GM18502 (cell line): ENCODE measurements at regions not wholly inside any gene's neighbourhood (a gene's known extent, or its start where the extent isn't known, plus 50 kb on each side); places are given as distances from the start of the nearest gene placed in this dataset.

Experiments used
- ATAC-seq: cut with Tn5 transposase; IDR thresholded peaks from one replicate; pipeline ENCODE4 v1.9.1; 2021; ENCODE audit warnings: mild to moderate bottlenecking; ENCODE audit not compliant: unreplicated experiment, poor library complexity

DNA sequence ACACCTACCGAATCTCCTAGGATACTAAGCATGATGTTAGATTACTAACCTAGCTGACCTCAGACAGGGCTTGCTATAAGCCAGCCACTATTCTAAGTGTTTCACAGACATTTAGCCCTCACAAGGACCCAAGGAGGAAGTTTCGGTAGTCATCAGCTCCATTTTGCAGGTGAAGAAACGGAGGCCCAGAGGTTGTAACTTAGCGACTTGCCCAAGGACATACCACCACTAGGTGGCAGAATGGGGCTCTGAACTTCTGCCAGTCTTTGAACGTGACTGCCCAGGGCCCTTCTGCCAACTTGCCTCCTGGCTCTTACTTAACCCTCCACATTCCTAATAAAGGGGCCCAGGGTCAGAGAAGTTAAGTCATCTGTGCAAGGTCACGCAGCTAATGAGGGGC is 283.5 kb downstream of the C1orf94 start:
- no peak for ATAC-seq

DNA sequence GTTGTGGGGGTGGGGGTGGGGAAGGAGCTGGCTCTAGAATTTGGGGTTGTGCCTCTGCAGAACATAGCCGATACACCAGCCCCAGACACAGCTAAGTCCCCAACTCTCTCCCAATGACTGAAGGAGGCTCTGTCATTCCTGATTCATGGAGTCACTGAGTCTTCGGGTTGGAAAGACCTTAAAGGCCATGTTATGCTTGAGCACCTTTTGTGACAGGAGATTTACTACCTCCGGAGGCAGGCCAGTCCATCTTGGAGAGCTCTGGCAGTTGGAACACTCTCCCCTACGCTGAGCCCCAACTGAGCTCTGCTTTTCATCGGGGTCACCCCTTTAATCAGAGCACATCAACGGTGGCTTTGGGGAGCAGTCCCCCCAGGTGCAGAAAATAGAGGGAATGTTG is 284.4 kb upstream of the GJB5 start:
- no peak for ATAC-seq

DNA sequence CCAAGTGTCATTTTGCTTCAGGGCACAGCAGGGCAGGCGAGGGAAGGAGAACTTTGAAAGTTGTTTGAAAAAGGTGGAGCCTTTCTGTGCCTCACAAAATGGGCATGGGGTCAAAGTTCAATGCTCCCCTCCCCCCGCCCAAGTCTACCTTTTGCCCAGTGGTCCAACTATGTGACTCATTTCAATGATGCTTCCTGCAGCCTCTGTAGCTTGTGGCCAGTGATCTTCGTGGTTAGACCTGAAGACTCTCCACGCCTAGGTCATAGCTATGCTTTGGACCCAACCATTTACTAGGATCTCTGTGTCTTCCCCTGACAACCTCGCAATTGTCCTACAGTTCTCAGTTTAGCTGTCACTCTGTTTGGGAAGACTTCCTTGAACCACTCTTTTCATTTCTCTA is 280.3 kb upstream of the GJB5 start:
- no peak for ATAC-seq

DNA sequence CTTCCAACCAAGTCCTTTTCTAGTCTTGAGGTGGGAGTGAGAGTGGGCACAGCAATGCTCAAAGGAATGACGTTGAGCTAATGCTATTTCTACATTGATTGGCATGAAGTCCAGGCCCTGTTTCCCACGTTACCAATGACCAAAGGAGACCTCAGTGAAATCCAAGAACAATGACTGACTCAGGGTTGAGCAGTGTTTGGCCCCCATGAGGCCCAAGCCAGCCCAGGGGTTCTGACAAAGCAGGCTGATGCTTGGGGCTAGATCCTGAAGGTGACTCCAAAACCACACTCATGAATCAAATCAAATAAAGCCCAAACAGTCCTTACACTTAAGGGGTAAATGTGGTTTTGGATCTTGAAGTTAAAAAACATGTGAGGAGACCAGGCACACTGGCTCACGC is 278.5 kb upstream of the GJB5 start:
- no peak for ATAC-seq

DNA sequence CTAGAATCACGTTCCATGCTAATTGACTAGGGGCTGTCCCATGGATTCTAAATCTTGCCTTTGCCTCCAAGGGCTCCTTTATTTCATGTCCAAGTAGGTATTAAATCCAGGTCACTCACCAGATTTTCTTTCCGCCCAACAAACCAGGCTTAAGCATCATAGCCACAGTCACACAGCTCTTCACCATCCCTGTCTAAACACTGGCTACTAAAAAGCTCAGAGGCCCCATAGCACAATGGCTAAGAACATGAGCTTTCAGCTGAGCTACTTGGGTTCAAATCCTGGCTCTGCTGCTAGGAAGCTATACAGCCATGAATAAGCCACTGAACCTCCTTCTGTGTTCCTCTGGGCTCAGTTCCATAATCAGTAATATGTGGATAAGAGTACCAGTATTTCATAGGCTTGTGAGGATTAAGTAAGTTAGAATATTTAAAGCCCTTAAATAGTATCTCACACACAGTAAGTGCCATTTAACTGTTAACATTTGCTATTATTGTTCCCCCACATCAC is 277.2 kb upstream of the GJB5 start:
- no peak for ATAC-seq

DNA sequence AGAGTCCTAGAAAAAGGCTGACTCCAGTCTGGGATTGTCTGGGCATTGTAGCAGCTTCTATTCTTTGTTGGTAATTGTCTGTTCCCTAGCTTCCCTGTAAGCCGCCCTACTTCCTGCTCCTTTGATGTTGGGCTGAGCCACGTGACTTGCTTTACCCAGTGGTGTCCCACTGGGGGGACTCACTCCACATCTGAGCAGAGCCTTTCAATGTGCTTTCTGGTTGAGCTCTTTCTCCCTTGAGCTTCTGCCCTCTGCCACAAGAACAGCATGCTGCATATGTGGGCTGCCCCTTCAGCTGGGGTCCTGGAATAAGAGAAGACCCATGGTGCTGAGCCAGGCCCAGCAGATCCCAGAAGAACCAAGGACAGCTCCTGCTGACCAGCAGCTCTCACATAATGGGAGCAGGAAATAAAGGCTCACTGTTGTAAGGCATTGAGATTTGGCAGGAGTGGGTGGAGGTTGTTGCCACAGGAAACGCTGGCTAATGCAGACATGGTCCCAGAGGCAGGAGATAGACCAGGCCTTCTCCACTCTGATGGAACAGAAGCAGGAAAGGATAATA is 276.3 kb upstream of the GJB5 start:
- no peak for ATAC-seq

DNA sequence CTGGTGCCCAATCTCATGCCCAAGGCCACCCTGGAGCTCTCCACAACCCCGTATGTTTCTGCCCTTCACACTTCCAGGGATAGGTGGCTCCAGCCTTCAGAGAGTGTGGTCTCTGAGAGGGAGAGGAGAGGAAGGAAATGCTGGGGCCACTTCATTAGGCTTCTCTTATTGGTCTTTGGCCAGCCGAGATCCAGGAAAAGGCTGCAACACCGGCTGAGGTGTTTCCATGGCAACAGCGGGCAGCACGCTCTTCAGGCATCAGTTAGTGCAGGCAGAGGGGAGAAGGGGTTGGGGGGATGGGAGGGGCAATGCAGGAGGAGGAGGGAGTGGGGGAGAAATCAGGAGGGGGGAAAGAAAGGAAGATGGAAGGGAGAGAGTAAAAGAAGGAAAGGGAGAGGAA is 275.1 kb upstream of the GJB5 start:
- ATAC-seq = no peak

DNA sequence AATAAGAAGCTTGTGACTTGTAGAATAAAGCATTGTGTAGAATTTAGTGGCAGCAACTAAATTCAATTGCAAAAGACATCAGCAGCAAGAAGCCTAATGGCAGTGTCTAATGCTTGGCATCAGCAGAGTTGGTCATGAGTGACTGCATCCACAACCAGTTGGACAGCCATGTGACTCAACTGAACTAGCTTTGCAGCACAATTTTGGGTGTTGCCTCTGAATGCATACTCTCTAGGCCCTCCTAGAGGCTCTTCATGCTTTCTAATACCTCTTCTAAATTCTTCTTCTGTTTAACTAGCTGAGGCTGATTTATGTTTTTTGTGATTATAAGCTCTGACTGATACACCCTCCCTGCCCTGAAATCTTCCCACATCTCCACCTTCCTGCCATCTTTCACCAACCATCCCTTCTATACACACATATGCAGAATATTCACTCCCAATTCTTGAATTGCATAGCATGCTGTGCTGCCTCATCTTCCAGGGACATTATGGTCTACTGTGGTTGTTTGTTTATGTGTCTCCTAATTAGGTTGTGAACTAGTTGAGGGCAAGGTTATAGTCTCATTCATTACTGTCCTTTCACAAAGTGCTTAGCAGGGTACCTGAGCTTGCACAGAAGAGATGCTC is 266.7 kb upstream of the GJB5 start:
- ATAC-seq = no peak

DNA sequence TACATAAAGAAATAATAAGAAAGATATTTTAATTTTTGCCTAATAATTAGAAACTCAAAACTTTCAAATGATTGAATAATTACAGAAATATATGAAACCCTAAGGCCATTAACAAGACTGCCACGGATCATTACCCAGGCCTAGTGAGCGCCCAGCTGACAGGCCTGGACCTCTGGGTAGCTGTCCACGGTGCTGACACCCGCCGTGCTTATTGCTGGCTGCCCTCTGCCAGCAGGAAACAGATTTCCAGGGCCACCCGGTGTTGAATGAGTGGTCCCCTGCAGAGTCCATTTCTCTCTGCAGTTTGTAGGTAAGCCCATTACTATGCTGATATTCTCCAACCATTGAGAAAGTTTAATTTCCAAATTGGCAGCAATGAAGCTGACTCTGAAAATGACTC is 254.4 kb upstream of the GJB5 start:
- ATAC-seq = no peak

DNA sequence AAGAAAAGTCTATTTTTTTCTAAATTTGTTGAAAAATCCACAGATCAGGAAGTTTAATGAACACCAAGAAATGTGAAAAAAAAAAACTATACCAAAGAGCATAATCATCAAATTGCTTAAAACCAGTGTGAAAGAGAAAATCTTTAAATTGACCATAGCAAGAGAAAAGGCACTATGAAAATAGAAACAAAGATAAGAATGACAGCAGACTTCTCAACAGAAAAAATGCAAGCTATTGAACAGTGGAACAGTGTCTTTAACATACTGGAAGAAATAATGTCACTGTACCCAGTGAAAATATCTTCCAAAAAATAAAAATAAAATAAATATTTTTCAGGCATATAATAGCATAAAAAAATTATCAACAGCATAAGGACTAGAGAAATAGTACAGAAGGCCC is 243.0 kb upstream of the GJB5 start:
- no peak for ATAC-seq

DNA sequence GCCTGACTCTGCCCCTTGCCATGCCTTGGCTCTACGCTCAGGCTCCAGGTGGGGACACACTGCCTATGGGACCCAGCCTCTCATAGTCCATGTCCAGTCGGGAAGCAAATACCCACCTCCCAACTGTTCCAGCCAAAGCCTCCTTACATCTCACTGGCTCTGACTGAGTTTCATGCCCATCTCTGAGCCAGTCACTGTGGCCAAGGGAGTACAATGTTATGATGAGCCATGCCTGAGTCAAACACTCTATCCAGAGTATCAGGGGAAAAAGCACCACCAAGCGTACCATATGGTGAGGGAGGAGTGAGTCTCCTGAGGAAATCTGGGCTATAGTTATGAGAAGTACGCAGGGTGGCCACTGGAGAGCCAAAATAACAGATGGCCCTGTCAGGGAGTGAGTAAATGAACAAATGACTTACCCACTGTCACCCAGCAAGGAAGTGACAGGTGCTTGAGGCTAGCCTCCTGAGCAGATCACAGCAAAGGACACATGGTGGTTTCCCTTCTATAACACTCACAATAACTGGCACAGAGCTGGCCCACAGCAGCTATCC is 236.6 kb upstream of the GJB5 start:
- ATAC-seq = no peak

DNA sequence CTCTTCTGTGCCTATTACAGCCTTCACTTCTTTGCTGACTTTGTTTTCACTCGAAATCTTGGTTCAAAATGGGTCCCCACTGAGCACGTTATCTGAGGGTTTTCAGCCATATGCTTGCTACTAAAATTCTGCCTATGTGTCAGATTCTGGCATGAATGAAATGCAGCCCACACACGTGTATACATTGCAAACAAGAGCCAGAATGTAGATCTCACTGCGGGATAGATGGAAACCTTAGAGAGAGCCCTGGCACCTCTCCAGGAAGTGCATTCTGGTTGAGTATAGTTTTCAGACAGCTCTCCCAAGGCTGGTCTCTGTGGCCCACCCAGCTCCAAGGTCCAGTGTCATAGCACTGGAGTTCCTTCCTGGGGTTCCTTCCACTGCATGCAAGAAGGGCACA is 234.7 kb upstream of the GJB5 start:
- no peak for ATAC-seq

DNA sequence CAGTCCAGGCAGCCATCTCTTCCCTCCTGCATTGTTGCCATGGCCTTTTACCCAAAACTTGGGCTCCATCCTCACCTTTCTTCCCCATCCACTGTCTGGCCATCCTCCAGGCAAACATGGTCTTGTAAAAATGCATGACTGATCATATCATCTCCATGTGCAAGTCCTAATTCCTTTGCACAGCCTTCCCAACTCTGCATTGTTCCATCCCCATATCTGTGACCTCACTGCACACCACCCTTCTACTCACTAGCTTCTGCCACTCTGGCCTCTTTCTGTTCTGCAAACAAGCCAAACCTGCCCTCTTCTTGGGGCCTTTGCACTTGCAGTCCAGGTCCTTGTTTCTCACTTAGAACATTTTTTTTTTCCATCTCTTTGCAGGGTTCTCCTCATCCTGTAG is 230.1 kb upstream of the GJB5 start:
- no peak for ATAC-seq

DNA sequence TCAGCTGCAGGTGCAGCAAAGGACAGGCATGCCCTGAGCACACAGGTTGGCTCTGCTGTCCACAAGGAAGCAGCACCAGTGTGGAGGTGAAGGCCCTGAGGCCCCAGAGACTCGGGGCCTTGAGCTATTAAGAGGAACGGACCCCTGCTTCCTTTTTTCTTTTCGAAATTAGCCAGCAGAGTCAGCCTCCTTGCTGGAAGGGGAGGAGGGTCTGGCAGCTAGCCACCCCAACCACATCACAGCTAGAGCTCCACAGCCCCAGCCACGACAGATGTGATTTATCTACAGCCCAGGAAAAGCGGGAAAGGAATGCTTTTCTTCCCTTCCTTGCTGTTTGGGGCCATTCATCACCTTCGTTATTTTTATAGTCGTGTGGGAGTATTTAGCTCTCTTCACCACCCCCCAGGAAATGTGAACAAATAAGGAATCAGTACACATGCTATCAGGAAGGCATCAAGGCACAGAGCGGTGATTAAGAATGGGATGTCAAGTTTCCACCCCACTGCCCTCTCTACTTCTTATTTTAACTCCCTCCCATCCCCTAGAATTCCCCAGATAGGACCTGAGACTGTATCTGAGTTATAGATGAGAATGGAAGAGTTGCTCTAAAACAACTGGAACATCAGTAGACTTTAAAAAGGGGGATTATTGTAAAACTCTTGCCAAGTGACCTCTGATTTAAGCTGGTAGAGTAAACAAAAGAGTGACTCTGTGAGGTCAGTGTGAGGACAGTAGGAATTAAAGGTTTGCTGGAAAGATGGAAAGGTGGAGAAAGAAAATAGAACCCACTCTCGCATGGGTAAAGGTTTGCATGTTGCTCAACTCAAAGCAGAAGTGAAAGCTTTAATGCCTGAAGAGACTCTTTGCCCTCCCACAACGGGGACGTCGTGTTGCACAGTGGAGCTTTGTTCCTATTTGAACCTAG is 224.7 kb upstream of the GJB5 start:
- peak; percentile 56 for ATAC-seq

DNA sequence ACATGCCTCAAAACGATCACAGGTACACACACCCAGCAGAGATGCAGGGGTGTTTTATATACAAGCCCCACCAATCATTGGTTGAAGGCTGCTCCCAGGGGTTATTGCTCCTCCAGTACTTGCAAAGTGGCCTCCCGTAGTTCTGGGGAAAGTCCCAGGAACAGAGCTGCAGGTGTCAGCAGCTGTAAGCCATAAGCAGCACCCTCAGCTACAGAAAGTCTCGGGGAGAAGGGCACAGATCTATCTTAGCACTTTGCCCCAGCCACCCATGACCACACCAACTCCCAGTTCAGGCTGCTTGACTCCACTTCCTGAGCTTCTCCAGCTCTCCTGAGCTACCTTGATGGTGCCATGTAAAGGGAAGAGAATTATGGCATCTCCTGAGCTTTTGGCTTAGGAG is 222.7 kb upstream of the GJB5 start:
- ATAC-seq = peak; percentile 63

DNA sequence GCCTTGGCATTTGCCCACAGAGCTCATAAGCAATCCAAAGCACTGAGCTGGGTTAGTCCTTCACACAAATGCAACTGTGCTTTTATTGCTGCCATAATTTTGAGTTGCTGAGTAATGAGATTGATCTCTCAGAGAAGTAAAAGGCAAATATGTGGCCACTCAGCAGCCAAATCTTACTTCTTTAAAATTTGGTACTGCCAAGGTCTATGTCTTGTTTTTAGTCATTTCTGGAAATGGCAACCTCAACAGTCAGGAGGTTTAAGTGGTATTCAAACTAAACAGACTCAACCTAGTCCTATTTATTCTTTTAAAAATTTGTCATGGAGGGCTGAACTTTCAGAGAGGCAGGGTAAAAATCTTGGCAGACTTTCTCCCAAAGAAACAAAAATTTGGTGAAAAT is 216.4 kb upstream of the GJB5 start:
- ATAC-seq = no peak

DNA sequence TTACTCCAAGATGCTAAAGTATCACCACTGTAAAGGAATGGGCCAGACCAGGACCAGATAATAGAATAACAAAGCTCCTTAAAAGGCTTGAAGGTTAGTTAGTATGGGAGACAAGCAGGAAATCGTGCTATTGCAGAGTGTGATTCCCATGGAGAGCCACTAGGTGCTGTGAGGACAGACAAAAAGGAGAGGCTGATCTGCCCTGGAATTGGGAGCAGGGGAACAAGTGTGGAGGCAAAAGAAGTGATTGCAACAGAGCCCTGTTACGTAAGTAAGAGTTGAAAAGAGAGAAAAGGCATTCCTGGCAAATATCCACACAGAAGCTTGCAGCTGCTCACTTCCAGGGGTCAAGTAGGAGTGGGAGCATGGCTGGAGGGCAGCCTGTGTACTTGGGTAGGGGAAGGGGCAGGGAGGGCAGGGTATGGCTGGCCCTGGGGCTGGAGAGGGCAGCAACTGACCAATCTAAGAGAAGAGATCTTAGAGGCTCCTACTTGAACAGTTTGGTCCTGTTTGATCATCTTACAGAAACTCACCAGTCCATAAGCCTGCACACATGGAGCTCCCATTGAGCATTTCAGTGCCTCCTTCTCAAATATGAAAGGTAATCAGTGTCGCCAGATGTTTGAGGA is 207.7 kb upstream of the GJB5 start:
- no peak for ATAC-seq

DNA sequence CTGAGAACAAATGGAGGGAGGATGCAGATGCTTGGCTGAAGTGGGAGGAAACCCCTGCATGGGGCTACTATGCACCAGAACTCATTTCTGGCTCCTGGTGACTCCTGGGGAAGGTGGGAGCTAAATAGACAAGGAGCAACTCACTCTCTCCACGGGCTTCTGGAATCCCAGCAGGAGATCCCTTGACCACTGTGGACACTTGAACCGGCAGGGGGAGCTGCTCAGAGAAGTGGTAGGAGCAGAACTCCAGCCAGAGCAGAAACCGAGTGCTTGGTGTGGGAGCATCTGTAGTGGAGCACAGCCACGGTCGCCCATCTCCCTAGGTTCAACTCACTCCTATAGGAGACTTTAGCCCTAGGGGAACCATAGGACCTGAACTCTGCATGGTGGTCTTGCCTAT is 205.6 kb upstream of the GJB5 start:
- no peak for ATAC-seq

DNA sequence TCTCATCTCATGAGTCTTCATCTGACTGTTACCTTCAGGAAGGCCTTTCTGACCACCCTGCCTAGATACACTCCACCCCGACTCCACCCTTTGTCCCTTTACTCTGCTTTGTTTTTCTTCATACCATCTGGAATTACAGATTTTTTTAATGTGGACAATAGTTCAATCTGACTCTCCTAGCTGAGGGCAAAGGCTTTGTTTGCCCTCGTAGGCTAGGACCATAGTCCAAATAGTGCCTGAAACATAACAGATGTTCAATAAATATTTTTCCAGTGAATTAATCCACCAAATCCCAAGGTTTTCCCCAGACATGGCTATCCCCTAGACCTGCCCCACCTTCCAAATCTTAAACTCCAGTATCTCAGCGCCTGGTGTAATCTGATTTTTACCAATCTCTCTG is 176.5 kb upstream of the GJB5 start:
- no peak for ATAC-seq

DNA sequence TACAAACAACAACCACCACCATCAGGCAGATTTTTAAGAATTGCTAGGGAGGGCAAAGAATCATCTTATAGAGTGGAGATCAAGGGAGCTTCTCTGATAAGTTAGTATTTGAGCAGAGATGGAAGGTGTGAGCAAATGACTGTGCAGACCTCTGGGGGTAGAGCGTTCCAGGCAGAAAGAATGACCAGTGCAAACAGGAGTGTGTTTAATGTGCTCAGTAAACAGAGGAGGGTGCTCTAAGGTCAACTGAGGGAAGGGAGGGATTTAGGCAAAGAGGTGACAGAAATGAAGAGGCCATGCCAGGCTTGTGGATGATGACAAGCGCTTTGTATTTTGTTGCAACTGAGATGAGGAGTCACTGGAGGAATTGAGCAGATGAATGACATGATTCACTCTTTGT is 172.5 kb upstream of the GJB5 start:
- no peak for ATAC-seq

DNA sequence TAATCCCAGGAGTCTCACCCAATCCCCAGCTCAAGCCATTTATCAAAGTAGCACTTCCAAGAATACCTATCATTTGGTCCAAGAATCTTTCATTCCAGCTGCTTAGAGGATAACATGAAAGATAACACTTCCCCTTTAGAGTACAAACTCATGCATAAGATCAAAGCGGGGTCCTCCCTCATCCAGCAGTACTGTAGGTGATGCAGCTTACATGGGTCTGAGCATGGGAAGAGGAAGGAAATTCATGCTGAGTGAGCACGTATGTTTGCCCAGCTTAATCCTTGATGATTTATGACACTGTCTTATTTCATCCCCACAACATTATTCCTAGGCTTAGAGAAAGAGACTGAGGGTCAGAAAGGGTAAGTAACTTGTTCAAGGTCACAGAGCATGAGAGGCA is 167.1 kb upstream of the GJB5 start:
- no peak for ATAC-seq
